BJ (cell line): ENCODE measurements at regions not wholly inside any gene's neighbourhood (a gene's known extent, or its start where the extent isn't known, plus 50 kb on each side); places are given as distances from the start of the nearest gene placed in this dataset.

Experiments used
- CTCF ChIA-PET: fragments of 350-600 bp; formaldehyde crosslinking; extraction: SDS; loops from one replicate; lab custom pipeline; 2021; ENCODE audit warnings: antibody characterized with exemption, inconsistent platforms; lab: Yijun Ruan, JAX
- POLR2A ChIA-PET: fragments of 300-600 bp; sonication (Branson Sonifier 250); formaldehyde crosslinking; extraction: SDS; loops from one replicate; lab custom pipeline; 2021; ENCODE audit warnings: antibody characterized with exemption; lab: Charles Lee
- DNase-seq: peaks from one replicate; pipeline ENCODE4 v3.0.0-alpha.2; 2011; ENCODE audit warnings: low read depth
- H3K27me3 ChIP-seq: 2 replicates; pipeline ENCODE4 v1.6.0; 2011; ENCODE audit warnings: low read length; ENCODE audit not compliant: control insufficient read depth, insufficient read depth
- H3K36me3 ChIP-seq: 2 replicates; pipeline ENCODE4 v1.5.1; 2011; ENCODE audit warnings: low read length; ENCODE audit not compliant: control insufficient read depth, insufficient read depth
- H3K4me3 ChIP-seq: 2 replicates; pipeline ENCODE4 v1.5.1; 2011; ENCODE audit warnings: low read depth, mild to moderate bottlenecking, control low read depth, low read length
- CTCF ChIP-seq: IDR thresholded peaks from 2 replicates; pipeline ENCODE4 v1.5.1; 2011; ENCODE audit warnings: low read depth, mild to moderate bottlenecking, control low read depth, inconsistent platforms, low read length, moderate library complexity; ENCODE audit not compliant: insufficient read depth

DNA sequence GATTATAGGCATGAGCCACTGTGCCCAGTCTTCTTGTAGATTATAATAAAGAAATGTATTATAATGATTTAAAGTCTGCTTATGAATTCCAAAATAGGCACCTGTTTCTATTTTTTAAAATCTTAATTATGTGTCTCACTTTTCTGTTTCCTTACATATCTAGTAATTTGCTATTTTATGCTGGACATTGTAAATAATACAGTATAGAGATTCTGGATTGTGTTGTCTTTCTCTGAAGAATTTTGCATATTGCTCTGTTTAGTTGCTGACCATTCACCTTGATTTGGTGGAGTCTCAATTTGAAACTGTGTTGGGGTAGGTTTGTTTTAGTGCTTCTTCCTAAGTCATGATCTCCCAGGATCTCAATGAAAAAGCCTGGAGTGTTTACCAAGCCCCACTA lies 102.8 kb downstream of the C9orf50 start:
- CTCF ChIA-PET: no interaction called here
- POLR2A ChIA-PET: no interaction called here

DNA sequence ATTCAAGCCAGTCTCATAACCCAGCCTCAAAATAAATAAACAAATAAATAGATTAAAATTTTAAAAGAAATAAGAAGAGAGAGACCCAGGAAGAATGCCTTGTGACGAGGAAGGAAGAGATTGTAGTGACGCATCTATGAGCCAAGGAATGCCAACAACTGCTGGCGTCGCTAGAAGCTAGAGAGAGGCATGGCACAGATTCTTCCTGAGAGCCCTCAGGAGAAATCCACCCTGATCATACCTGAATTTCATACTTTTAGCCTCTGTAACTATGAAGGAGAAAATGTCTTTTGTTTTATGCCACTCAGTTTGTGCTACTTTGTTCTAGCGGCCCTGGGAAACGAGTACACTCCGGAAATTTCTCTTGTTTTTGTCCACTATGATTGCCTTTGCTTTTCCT lies 103.9 kb downstream of the C9orf50 start:
- POLR2A ChIA-PET: no interaction called here
- H3K27me3 ChIP-seq: no peaks in the 10 kb centered on the region; the same call in 1 of the 2 replicates
- DNase-seq: no peak

More for the DNA sequence above, 102.8 kb downstream of the C9orf50 start:
- DNase-seq: no peak
- no peak overlapping the region for H3K4me3 ChIP-seq
- no peaks in the 10 kb centered on the region; the same call in 1 of the 2 replicates for H3K27me3 ChIP-seq
- H3K36me3 ChIP-seq: no peaks in the 10 kb centered on the region
- no peak for TF ChIP-seq CTCF

DNA sequence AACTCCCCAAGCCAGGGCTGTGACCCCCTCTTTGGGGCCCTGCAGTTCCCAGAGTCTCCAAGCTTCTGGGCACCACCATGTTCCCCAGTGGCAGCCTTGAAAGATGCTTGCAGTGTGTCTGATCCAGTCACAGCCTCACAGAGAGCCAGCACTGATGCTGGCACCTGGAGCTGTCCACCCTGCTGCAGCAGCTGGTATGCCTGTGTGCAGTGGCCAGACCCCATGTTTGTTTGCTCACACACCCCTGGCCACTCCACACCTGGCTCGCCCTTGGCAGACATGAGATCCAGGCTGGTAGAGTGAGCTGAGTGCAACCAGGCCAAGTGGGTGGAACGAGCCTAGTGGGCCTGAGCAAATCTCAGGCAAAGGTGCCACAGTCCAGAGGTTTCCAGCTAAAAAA lies 106.0 kb downstream of the C9orf50 start:
- Histone ChIP-seq H3K4me3 (no peak overlapping the region), H3K36me3 (no peaks in the 10 kb centered on the region), H3K27me3 (no peaks in the 10 kb centered on the region)
- CTCF ChIA-PET: interaction anchor here (1.1 kb wide), 1 partner anchor 9 kb away, joined by 3 read pairs; no protein-coding TSS in a partner anchor
- TF ChIP-seq CTCF: no peak
- POLR2A ChIA-PET: no interaction called here
- DNase-seq: no peak

More for the DNA sequence above, 103.9 kb downstream of the C9orf50 start:
- Histone ChIP-seq H3K36me3 (no peaks in the 10 kb centered on the region), H3K4me3 (no peak overlapping the region)
- no peak for TF ChIP-seq CTCF
- CTCF ChIA-PET: no interaction called here

- no peaks in the 10 kb centered on the region for H3K36me3 ChIP-seq
- POLR2A ChIA-PET: no interaction called here
- DNase-seq: no peak
- H3K4me3 ChIP-seq: no peak overlapping the region
- TF ChIP-seq CTCF: no peak
- no peaks in the 10 kb centered on the region for H3K27me3 ChIP-seq
- CTCF ChIA-PET: no interaction called here
Observed at GRCh38 chr9:129514497-129514867, 106.4 kb downstream of the C9orf50 start.

- CTCF ChIA-PET: no interaction called here
- no peak for DNase-seq
- no peaks in the 10 kb centered on the region for H3K27me3 ChIP-seq
- H3K4me3 ChIP-seq: no peak overlapping the region
- TF ChIP-seq CTCF: no peak
- POLR2A ChIA-PET: no interaction called here
- H3K36me3 ChIP-seq: no peaks in the 10 kb centered on the region
Observed at GRCh38 chr9:129513856-129514496, 106.9 kb downstream of the C9orf50 start.
